ENCODE measurements at regions not wholly inside any gene's neighbourhood (a gene's known extent, or its start where the extent isn't known, plus 50 kb on each side); places are given as distances from the start of the nearest gene placed in this dataset.

DNA sequence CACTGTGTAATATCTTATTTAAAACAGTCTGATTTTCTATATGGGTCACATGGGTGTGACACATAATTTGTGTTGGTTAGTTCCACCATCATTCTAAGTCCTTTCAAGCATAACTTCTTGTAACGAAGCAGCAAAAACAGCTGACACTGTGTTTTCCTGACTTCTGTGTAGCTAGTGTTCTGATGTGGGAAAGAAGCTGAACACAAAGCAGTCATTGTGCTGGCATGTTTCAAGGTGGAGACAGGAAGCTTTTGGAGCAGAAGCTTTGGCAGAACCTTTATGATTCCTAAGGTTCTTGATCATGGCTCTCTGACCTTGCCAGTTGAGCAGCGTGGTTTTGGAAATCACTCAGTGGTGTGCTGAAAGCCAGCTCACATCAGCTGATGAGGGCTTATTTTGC lies 351.7 kb upstream of the MDGA2 start:
- H3K27ac Mint-ChIP-seq, result no peak overlapping the region
- H3K27me3 ChIP-seq (ENCODE audit: insufficient read depth, low read length), result no peaks in the 10 kb centered on the region

More for the DNA sequence above, 351.7 kb upstream of the MDGA2 start:
- no peak overlapping the region for H3T11ph ChIP-seq (ENCODE audit: low read length)
- TF ChIP-seq, protein P1, sequence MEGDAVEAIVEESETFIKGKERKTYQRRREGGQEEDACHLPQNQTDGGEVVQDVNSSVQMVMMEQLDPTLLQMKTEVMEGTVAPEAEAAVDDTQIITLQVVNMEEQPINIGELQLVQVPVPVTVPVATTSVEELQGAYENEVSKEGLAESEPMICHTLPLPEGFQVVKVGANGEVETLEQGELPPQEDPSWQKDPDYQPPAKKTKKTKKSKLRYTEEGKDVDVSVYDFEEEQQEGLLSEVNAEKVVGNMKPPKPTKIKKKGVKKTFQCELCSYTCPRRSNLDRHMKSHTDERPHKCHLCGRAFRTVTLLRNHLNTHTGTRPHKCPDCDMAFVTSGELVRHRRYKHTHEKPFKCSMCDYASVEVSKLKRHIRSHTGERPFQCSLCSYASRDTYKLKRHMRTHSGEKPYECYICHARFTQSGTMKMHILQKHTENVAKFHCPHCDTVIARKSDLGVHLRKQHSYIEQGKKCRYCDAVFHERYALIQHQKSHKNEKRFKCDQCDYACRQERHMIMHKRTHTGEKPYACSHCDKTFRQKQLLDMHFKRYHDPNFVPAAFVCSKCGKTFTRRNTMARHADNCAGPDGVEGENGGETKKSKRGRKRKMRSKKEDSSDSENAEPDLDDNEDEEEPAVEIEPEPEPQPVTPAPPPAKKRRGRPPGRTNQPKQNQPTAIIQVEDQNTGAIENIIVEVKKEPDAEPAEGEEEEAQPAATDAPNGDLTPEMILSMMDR (conservative IDR thresholded peaks at IDR 0.05), result no peak
- no peak overlapping the region for H2AK5ac ChIP-seq (ENCODE audit: insufficient read length, low read length)
- H2AFZ ChIP-seq (ENCODE audit: low read length), result no peak overlapping the region
- H3K23me2 ChIP-seq (ENCODE audit: insufficient read length, low read depth, low read length, poor library complexity, severe bottlenecking), result no peaks in the 10 kb centered on the region
- H3K18ac ChIP-seq (ENCODE audit: insufficient read length, low read depth, low read length), result no peak overlapping the region
- H2BK15ac ChIP-seq (ENCODE audit: low read depth, low read length), result no peak overlapping the region
- Mint-ChIP-seq H3K27me3 (ENCODE audit: low read depth) (no peaks in the 10 kb centered on the region), H3K4me3 (no peak overlapping the region), H3K4me1 (no peaks in the 10 kb centered on the region), H3K36me3 (ENCODE audit: insufficient read depth in 1 of 3, low read depth in 3 of 3) (no peaks in the 10 kb centered on the region), H3K9me3 (peaks cover 0 to 4% of the 10 kb centered on the region in 2 experiments; a peak in 2 of 5 replicates)
- H3K79me2 ChIP-seq (ENCODE audit: insufficient read depth, low read length), result no peaks in the 10 kb centered on the region
- H4K5ac ChIP-seq (ENCODE audit: insufficient read length, low read depth, low read length), result no peak overlapping the region
- no peak for DNase-seq
- no peak overlapping the region for H3K4me2 ChIP-seq (ENCODE audit: insufficient read depth, insufficient read length, low read length)
- H3K56ac ChIP-seq (ENCODE audit: insufficient read length, low read depth, low read length), result no peak overlapping the region
- H3K79me1 ChIP-seq (ENCODE audit: insufficient read depth, low read depth, low read length, poor library complexity, severe bottlenecking), result no peaks in the 10 kb centered on the region
- no peaks in the 10 kb centered on the region for H3K4me1 ChIP-seq (ENCODE audit: insufficient read depth, low read length)
- H3K9me3 ChIP-seq (ENCODE audit: control insufficient read depth, low read depth, low read length), result no peaks in the 10 kb centered on the region
- H3K9ac ChIP-seq (ENCODE audit: extremely low read depth, insufficient read length, low read length), result no peak overlapping the region
- no peak overlapping the region for H3K27ac ChIP-seq (ENCODE audit: insufficient read length, low read depth, low read length)
- H3K23ac ChIP-seq (ENCODE audit: insufficient read length, low read depth, low read length), result no peak overlapping the region
- H2BK12ac ChIP-seq (ENCODE audit: insufficient read length, low read depth, low read length), result no peak overlapping the region
- H3K14ac ChIP-seq (ENCODE audit: insufficient read depth, low read length), result no peak overlapping the region
- no peak overlapping the region for H2BK5ac ChIP-seq (ENCODE audit: insufficient read length, low read length)
- H4K20me1 ChIP-seq (ENCODE audit: control insufficient read depth, insufficient read depth, insufficient read length), result no peaks in the 10 kb centered on the region
- no peak overlapping the region for H2BK120ac ChIP-seq (ENCODE audit: low read depth, low read length, poor library complexity, severe bottlenecking)
- no CpG with 5 or more reads among the region's 2 CpGs for WGBS (ENCODE audit: extremely low coverage, insufficient read length, low lambda C conversion rate)
- no peak overlapping the region for H4K91ac ChIP-seq (ENCODE audit: insufficient read length, low read depth, low read length)
- H4K8ac ChIP-seq (replicated peaks; ENCODE audit: insufficient read length, low read depth, low read length), result no peak overlapping the region
- H3K4ac ChIP-seq (ENCODE audit: low read depth, low read length), result no peak overlapping the region
- no peak overlapping the region for H2BK20ac ChIP-seq (ENCODE audit: low read depth, low read length, poor library complexity, severe bottlenecking)

Data from H9 (cell line).